HCT116 (cell line): ENCODE measurements at regions not wholly inside any gene's neighbourhood (a gene's known extent, or its start where the extent isn't known, plus 50 kb on each side); places are given as distances from the start of the nearest gene placed in this dataset.

Experiments used
- ATAC-seq: fragments of 200-7000 bp; cut with Tn5 transposase; 2 replicates; pipeline ENCODE4 v1.9.1; 2020; ENCODE audit warnings: mild to moderate bottlenecking, moderate library complexity
- BruUV-seq: library from RNA; stranded (reverse); fragments of 400-500 nt; replicated peaks from 2 replicates; lab custom pipeline; 2021; lab: Mats Ljungman, UMichigan
- CTCF ChIA-PET: fragments of 300-600 bp; sonication (Branson Sonifier 250); formaldehyde crosslinking; loops from one replicate; lab custom pipeline; 2021; ENCODE audit warnings: antibody characterized with exemption; lab: Charles Lee
- POLR2A ChIA-PET: fragments of 300-600, 350-600 bp; sonication (Branson Sonifier 250); formaldehyde crosslinking; loops from one replicate; lab custom pipeline; 2021; ENCODE audit warnings: antibody characterized with exemption; lab: Charles Lee
- RAD21 ChIA-PET, 2 experiments: fragments of 300-600 bp; sonication (Branson Sonifier 250); formaldehyde crosslinking; loops; one replicate each; lab custom pipeline; 2023; ENCODE audit warnings: low total read pairs in 2 of 2; ENCODE audit not compliant: uncharacterized antibody in 2 of 2, unreplicated experiment in 2 of 2, low non-redundant PET in 1 of 2; lab: Charles Lee
- DNase-seq: peaks from one replicate; pipeline ENCODE4 v3.0.0-alpha.2; 2010; ENCODE audit warnings: low read depth, low spot score
- H2AFZ ChIP-seq: fragments of 200-600 bp; shearing (Covaris generic), sonication (generic); 2 replicates; pipeline ENCODE4 v1.6.1; 2017; ENCODE audit warnings: low read depth, mixed run types, mixed read lengths, antibody characterized with exemption, low read length; ENCODE audit not compliant: poor library complexity, severe bottlenecking
- H3K27ac ChIP-seq: 2 replicates; pipeline ENCODE4 v1.5.1; 2012; ENCODE audit warnings: low read depth, low read length
- H3K27me3 ChIP-seq: fragments of 200-600 bp; sonication (generic); 2 replicates; pipeline ENCODE4 v1.6.1; 2016; ENCODE audit warnings: mixed run types, low read length, mixed read lengths; ENCODE audit not compliant: insufficient read depth
- H3K36me3 ChIP-seq, 2 experiments: fragments of 200-500 bp in 1 of 2; fragments of 200-600 bp in 1 of 2; sonication (Bioruptor generic) in 1 of 2; sonication (generic) in 1 of 2; 2 replicates each; pipeline versions ENCODE4 v1.5.1 to v1.6.1; 2014 to 2016; ENCODE audit warnings: low read length in 2 of 2, inconsistent platforms in 1 of 2, mixed read lengths in 1 of 2, mixed run types in 1 of 2; ENCODE audit not compliant: insufficient read depth in 2 of 2, control insufficient read depth in 1 of 2
- H3K4me1 ChIP-seq, 2 experiments: fragments of 200-600 bp in 1 of 2; sonication (generic) in 1 of 2; 2 replicates each; pipeline versions ENCODE4 v1.5.1 to v1.6.1; 2012 to 2017; ENCODE audit warnings: low read length in 2 of 2, inconsistent platforms in 1 of 2, mild to moderate bottlenecking in 1 of 2, mixed read lengths in 1 of 2, mixed run types in 1 of 2, moderate library complexity in 1 of 2; ENCODE audit not compliant: insufficient read depth in 2 of 2, control insufficient read depth in 1 of 2
- H3K4me2 ChIP-seq: fragments of 200-600 bp; sonication (generic); 2 replicates; pipeline ENCODE4 v1.6.1; 2017; ENCODE audit warnings: mixed run types, low read length, mixed read lengths
- H3K4me3 ChIP-seq, 2 experiments: fragments of 200-600 bp in 1 of 2; sonication (generic) in 1 of 2; replicated peaks in 1 of 2; 2 replicates each; pipeline ENCODE4 v1.5.1; 2011 to 2016; ENCODE audit warnings: low read length in 2 of 2, control low read depth in 1 of 2, low read depth in 1 of 2, mild to moderate bottlenecking in 1 of 2, mixed read lengths in 1 of 2, mixed run types in 1 of 2
- H3K79me2 ChIP-seq: fragments of 200-600 bp; sonication (generic); 2 replicates; pipeline ENCODE4 v1.6.1; 2017; ENCODE audit warnings: mild to moderate bottlenecking, mixed run types, low read length, moderate library complexity, mixed read lengths; ENCODE audit not compliant: insufficient read depth
- H3K9ac ChIP-seq: fragments of 200-600 bp; sonication (generic); 2 replicates; pipeline ENCODE4 v1.6.1; 2016; ENCODE audit warnings: low read length, mixed read lengths
- H3K9me2 ChIP-seq: fragments of 200-600 bp; sonication (generic), shearing (Covaris generic); 2 replicates; pipeline ENCODE4 v1.6.1; 2017; ENCODE audit warnings: mixed run types, mild to moderate bottlenecking, moderate library complexity; ENCODE audit not compliant: insufficient read depth
- H3K9me3 ChIP-seq, 2 experiments: fragments of 200-500 bp in 1 of 2; fragments of 200-600 bp in 1 of 2; sonication (Bioruptor generic) in 1 of 2; sonication (generic) in 1 of 2; 2 replicates each; pipeline ENCODE4 v1.6.1; 2014 to 2017; ENCODE audit warnings: low read length in 2 of 2, mixed read lengths in 2 of 2, inconsistent platforms in 1 of 2, low read depth in 1 of 2, mild to moderate bottlenecking in 1 of 2, mixed run types in 1 of 2, moderate library complexity in 1 of 2; ENCODE audit not compliant: control insufficient read depth in 1 of 2, insufficient read depth in 1 of 2
- H4K20me1 ChIP-seq: fragments of 200-600 bp; sonication (generic), shearing (Covaris generic); 2 replicates; pipeline ENCODE4 v1.6.1; 2017; ENCODE audit warnings: mixed run types, mild to moderate bottlenecking, moderate library complexity; ENCODE audit not compliant: insufficient read depth
- CEBPB ChIP-seq: IDR thresholded peaks from 2 replicates; pipeline ENCODE4 v1.6.1; 2012; ENCODE audit warnings: low read depth
- EZH2 ChIP-seq: fragments of 200-600 bp; sonication (generic); IDR thresholded peaks from 2 replicates; pipeline ENCODE4 v1.6.1; 2017; ENCODE audit warnings: antibody characterized with exemption, mixed run types
- EZH2phosphoT487 ChIP-seq: fragments of 200-600 bp; IDR thresholded peaks from 2 replicates; pipeline ENCODE4 v1.6.1; 2018; ENCODE audit warnings: antibody characterized with exemption, borderline replicate concordance
- FOSL1 ChIP-seq: IDR thresholded peaks from 2 replicates; pipeline ENCODE4 v1.6.1; 2012; ENCODE audit warnings: low read depth
- JUND ChIP-seq: IDR thresholded peaks from 2 replicates; pipeline ENCODE4 v1.6.1; 2012
- MAX ChIP-seq: IDR thresholded peaks from 2 replicates; pipeline ENCODE4 v1.6.1; 2012
- POLR2AphosphoS5 ChIP-seq: IDR thresholded peaks from 2 replicates; pipeline ENCODE4 v1.6.1; 2011; ENCODE audit warnings: mild to moderate bottlenecking, low read depth, low read length, moderate library complexity
- REST ChIP-seq: IDR thresholded peaks from 2 replicates; pipeline ENCODE4 v1.6.1; 2012; ENCODE audit warnings: low read depth
- SP1 ChIP-seq: IDR thresholded peaks from 2 replicates; pipeline ENCODE4 v1.6.1; 2012; ENCODE audit warnings: low read depth
- TCF7L2 ChIP-seq: IDR thresholded peaks from 2 replicates; pipeline ENCODE4 v1.7.0; 2011; ENCODE audit warnings: borderline replicate concordance, inconsistent platforms; ENCODE audit not compliant: insufficient read depth, insufficient read length; ENCODE audit errors: extremely low read depth
- YY1 ChIP-seq: IDR thresholded peaks from 2 replicates; pipeline ENCODE4 v1.6.1; 2011; ENCODE audit warnings: low read length, low read depth, moderate library complexity, mild to moderate bottlenecking; ENCODE audit not compliant: insufficient replicate concordance; ENCODE audit errors: extremely low read depth
- ZBTB33 ChIP-seq: IDR thresholded peaks from 2 replicates; pipeline ENCODE4 v1.6.1; 2011; ENCODE audit warnings: mild to moderate bottlenecking, low read length, moderate library complexity; ENCODE audit not compliant: insufficient replicate concordance; ENCODE audit errors: extremely low read depth
- ZFX ChIP-seq: fragments of 450-650 bp; IDR thresholded peaks from 2 replicates; pipeline ENCODE4 v1.6.1; 2017
- ZNF274 ChIP-seq: fragments of 200-500 bp; sonication (Bioruptor generic); IDR thresholded peaks from 2 replicates; pipeline ENCODE4 v1.6.1; 2014; ENCODE audit warnings: mild to moderate bottlenecking, low read depth, low read length, inconsistent platforms
- intact Hi-C: fragments of 100-400 bp; cut with micrococcal nuclease; formaldehyde crosslinking; loops from 2 replicates; pipeline ENCODE4 v1.10.0; 2022

GRCh38 chr18:26741048-26741447, 124.5 kb downstream of the AQP4 start:
- Histone ChIP-seq H3K27ac (no peak overlapping the region), H4K20me1 (no peaks in the 10 kb centered on the region), H3K27me3 (peaks cover 3% of the 10 kb centered on the region; the same call in 1 of the 2 replicates), H3K9me3 (no peaks in the 10 kb centered on the region), H3K9ac (no peak overlapping the region), H3K4me2 (no peak overlapping the region), H3K4me3 (no peak overlapping the region), H3K9me2 (no peaks in the 10 kb centered on the region), H2AFZ (no peak overlapping the region), H3K36me3 (no peaks in the 10 kb centered on the region), H3K4me1 (no peaks in the 10 kb centered on the region), H3K79me2 (no peaks in the 10 kb centered on the region)
- intact Hi-C loops: no loop called here
- no peak for ATAC-seq
- BruUV-seq: no TSS peak
- ChIA-PET POLR2A (no interaction called here), RAD21 (no interaction called here), CTCF (no interaction called here)
- no peak for TF ChIP-seq ZBTB33
- TF ChIP-seq JUND: no peak
- no peak for TF ChIP-seq MAX
- no peak for TF ChIP-seq SP1
- TF ChIP-seq POLR2AphosphoS5: no peak
- TF ChIP-seq ZNF274: no peak
- no peak for TF ChIP-seq CEBPB
- TF ChIP-seq TCF7L2: no peak
- TF ChIP-seq EZH2: no peak
- TF ChIP-seq FOSL1: no peak
- no peak for TF ChIP-seq ZFX
- TF ChIP-seq REST: no peak
- no peak for TF ChIP-seq YY1
- TF ChIP-seq EZH2phosphoT487: no peak
- no peak for DNase-seq
